AG08396 (cell line): ENCODE measurements at regions not wholly inside any gene's neighbourhood (a gene's known extent, or its start where the extent isn't known, plus 50 kb on each side); places are given as distances from the start of the nearest gene placed in this dataset.
"Not testable (repeated sequence)": the region's sequence is repeated elsewhere in the genome, so short reads cannot be mapped to it uniquely, and the experiment has no call there.

Source experiments
- DNase-seq: peaks from one replicate; pipeline ENCODE4 v3.0.0; 2012; ENCODE audit warnings: low spot score, mixed read lengths

DNA sequence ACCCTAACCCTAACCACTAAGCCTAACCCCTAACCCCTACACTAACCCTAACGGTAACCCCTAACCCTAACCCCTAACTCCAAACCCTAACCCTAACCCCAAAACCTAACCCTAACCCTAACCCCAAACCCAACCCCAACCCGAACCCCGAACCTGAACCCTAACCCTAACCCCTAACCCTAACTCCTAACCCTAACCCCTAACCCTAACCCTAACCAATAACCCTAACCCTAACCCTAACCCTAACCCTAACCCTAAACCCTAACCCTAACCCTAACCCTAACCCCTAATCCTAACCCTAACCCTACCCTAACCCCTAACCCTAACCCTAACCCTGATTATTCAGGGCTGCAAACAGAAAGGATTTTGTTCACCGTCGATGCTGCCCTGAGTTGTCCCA is 144.6 kb upstream of the DUSP22 start:
- not testable (repeated sequence) for DNase-seq

DNA sequence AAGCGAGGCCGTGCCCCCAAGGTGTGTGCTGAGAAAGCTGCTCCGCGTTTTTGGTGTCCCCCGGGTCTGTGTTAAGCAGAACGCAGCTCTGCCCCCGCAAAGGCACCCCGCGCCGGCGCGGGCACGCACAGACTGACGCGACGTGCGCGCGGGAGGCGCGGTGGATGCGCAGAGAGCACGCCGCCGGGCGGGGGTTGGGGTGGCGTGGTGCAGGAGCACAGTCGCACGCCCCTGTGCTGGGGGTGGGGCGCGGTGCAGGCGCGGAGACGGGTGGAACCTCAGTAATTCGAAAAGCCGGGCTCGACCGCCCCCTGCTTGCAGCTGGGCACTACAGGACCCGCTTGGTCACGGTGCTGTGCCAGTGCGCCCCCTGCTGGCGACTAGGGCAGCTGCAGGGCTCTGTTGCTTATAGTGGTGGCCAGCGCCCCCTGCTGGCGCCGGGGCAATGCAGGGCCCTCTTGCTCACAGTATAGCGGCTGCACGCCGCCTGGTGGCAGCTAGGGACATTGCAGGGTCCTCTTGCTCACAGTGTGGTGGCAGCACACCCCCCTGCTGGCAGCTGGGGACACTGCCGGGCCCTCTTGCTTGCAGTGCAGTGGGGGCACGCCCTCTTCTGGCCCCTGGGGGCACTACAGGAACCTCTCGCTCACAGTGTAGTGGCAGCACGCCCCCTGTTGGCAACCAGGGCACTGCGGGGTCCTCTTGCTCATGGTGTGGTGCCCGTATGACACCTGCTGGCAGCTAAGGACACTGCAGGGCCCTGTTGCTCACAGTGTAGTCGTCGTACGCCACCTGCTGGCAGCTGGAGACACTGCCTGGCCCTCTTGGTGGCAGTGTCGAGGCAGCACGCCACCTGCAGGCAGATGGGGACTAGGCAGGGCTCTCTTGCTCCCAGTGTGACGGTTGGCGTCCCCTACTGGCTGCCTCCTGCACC is 144.0 kb upstream of the DUSP22 start:
- not testable (repeated sequence) for DNase-seq

DNA sequence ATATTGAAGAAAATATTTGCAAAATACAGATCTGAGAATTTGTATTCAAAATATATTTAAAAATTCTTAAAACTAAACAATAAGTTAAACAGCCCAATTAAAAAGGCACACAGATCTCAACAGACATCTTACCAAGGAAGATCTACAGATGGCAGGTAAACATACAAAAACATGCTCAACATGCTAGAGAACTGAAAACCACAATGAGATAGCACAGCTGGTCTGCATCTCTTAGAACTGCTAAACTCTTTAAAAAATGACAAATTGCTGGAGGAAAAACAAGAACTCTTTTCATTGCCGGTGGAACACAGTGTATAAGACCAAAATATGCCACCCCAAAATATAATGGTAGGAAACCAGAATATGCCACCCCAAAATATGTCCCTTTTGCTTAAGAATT is 142.1 kb upstream of the DUSP22 start:
- not testable (repeated sequence) for DNase-seq

DNA sequence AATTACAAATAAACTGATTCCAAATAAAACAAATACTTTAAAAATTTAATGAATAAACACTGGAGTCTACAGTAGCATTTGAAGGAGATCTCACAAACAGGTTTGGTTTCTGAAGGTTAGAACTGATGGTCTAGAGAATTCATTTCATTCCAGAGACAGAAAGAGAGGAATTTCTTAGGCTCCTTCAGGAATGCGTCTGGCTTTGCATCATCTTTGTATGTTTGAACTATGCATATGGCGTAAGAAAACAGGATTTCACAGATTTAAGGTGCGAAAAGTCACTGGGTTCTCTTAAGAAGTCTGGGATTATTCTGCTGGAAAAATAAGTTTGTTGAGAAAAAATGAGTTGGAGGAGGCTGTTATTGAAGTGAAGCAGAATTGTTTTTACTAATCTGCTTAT is 139.9 kb upstream of the DUSP22 start:
- not testable (repeated sequence) for DNase-seq

DNA sequence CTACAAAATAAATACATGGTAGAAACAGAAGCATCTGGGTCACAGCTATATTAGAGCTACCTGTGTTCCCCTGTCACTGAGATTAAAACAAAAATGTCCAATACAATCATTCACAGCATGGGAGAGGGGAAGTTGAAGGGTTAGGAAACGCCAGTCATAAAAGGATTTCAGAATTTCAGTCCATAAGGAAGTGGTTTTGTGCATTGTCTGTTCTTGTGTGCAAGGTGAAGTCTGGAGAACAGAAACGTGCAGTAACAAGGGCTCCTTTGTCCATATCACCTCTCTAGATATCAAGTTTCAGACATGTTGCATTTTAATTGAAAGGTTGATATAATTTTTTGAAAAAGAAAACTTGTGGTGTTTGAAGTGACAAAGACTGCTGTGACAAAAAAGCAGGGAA is 139.3 kb upstream of the DUSP22 start:
- not testable (repeated sequence) for DNase-seq

DNA sequence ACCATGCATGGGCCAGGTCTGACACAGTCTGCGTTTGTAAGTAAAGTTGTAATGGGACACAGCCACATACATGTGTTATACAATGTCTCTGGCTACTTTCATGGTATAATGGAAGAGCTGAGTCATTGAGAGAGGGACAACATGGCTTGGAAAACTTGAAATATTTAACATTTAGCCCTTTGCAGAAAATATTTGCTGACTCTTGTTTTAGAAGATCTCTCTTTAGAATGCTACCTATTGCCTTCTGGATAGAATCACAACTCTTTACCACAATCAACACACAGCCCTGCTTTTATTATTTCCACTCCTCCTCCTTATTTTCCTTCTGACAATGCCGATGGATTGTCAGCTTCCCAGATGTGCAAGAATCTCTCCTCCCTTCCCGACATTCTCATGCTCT is 138.4 kb upstream of the DUSP22 start:
- DNase-seq, result not testable (repeated sequence)

DNA sequence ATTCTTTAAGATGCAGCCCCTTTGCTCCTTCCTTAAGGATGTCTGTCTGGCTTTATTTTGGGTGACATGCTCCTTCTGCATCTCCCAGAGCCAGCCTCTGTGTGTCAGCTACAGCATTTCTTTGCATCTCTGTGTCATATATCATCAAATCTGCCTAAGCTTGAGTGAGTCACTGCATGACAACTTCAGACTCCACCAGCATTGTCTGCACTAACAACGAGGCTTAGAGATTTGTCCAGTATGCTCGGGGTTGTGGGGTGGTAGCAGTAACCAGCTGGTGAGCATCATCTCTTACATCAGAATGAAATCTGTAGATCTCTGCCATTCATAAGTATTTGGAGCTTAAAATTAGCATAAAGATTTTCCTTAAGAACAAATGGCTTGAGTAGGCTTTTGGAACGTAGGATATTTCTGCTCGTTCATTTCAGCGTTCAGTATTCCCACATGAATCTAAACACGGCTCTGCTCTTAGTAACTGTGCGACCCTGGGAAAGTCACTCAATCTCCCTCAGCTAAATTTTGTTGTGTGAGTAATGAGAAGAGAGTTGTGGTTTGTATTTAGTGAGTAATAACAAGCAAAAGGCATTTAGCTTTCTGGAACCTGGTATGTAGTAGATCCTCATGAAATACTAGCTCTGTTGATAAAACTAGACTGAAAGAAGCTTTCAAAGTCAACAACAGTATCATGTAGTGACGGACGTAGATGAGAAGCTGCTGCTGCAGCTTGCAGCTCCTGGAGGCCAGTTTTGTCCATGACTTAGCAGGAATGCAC is 137.8 kb upstream of the DUSP22 start:
- DNase-seq, result peak; percentile 53

DNA sequence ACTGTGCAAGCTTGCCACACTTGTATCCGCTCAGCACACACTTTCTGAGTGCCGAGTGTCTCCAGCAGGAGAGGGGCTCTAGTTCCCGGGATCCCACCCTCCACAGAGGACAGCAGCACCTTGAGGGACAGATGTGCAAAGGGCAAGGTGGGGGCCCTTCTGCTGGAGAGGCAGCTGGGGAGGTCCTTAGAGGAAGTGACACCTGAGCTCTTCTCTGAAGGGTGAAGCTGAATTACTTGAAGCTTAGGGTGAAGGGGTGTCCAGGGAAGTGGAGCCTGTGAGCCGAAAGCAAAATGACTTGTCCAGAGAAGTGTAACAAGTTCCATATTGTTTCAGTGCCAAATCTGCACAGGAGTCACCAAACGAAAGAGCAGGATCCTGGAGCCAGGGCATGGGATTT is 136.3 kb upstream of the DUSP22 start:
- no peak for DNase-seq

DNA sequence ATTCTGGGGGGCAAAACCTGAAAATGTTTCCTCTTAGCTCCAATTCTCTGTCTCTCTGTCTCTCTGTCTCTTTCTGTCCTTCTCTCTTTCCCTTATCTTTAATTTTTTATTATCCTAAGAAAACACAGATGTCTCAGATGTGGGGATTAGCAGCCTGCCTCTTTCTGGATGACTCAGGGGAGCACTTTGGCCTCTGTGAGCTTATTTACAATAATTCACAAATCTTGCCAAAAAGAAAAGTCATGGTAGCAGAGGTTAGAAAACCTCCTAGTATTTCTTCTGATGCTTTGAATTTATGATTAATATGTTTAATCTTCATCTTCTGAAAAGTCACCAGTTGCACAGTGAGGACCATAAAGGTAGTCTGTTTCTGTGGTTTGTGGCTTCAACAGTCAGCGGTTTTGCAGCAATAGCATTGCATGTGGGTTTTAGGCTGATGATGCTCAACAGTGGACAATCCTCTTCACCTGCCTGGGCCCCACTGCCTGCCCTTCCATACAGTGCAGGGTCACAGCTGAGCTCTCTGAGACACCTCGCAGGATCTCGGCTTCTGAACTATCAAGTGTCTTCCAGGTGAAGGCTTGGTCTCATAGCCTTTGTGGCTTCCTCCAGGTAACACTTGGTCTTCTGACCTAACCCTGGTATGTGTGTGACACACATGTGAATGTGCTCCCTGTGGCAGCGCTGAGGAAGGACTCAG is 135.7 kb upstream of the DUSP22 start:
- not testable (repeated sequence) for DNase-seq

DNA sequence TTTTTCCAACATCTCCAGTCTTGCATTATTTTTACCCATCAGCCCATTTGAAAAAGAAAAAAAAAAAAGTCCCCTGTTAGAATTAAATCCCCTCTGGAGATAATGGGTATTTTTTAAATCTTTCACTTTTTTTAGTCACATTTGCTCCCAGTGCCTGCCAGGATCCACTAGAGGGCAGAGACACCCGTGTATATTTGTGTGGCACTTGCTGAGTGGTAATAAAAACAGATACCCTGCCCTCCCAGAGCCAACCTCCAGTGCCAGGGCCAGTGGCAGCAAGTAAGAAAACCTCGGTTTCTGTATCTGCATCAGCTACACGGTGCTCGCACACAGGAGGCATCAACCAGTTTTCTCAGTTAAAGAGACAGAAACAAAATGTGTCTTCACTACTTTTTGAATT is 135.1 kb upstream of the DUSP22 start:
- DNase-seq, result not testable (repeated sequence)

DNA sequence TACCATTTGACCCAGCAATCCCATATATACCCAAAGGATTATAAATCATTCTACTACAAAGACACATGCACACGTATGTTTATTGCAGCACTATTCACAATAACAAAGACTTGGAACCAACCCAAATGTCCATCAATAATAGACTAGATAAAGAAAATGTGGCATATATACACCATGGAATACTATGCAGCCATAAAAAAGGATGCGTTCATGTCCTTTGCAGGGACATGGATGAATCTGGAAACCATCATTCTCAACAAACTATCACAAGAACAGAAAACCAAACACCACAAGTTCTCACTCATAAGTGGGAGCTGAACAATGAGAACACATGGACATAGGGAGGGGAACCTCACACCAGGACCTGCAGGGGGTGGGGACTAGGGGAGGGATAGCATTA is 130.6 kb upstream of the DUSP22 start:
- not testable (repeated sequence) for DNase-seq

DNA sequence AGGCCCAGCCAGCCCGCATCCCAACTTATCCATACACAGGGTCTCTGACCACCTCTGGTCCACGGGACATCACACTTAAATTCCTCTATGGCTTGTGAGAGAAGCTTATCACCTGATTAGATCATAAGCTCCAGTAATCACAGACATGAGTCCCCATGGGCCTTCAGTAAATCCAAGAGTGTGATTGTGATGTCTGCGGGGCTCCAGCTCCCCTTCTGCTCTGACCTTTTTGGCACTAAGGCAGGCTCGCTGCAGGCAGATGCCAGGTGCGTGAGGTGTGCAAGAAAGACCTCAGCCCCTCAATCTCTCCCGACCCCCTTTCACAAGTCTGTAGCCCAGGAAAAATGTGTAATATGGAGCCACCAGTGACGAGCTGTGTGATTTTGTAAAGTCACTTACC is 127.6 kb upstream of the DUSP22 start:
- no peak for DNase-seq

DNA sequence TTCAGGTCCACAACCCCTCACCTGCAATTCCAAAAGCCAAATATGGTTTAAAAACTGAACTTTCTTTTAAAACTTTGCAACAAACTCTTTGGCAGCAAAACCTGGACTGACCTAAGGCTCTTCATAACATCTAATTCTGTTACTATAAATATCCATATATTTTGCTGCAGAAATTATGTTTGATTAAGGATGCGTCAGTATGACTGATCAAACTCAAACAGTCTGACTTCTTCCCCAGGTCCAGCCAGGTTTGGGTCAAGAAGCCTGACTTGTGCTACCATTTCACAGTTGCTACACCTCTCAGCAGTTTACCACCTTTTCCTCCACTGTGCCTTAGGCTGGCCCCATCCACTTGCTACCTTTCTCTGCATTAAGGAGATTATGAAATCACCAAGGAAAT is 127.0 kb upstream of the DUSP22 start:
- DNase-seq, result no peak

DNA sequence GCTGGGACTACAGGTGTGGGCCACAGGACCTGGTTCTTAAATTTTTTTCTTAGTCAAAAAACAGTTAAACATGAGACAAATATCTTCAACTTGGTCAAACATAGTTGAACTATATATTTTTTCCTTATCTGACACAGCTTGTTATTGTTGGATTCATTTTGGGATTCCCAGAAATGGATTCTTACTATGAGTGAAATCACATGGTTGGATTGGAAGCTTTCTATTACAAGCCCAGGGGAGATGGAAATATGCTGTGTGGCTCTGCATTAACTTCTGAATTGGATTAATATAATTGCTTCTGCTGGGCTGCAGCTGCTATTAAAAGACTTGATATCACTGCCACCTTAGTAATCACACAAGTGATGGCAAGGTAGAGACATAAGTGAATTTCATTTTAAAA is 126.4 kb upstream of the DUSP22 start:
- DNase-seq, result no peak

DNA sequence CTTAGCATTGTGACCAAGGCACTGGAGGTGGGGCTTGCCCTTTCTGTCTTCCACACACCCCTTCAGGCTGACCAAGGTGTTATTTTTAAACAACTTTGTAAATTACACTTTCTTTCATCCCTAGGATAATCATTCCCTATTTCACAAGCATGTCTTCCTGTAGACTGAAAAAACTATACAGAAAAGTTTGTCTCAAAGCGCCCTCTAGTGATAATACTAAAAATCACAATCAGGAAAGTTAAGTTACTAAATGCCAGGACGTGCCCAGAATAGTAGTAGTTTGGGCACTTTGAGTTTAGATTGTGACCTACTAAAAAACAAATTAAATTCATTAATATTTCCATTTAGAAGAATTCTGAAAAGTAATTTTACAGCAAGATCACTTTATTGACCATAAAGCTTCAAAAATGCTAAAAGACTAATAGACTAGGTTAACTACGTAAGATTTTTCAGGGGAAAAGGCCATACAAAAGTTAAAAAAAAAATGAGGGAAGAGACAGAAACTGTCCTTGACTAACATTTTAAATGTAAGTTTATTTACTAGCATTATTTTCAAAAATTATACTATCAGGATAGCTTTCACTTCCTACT is 123.3 kb upstream of the DUSP22 start:
- peak; percentile 62 for DNase-seq

DNA sequence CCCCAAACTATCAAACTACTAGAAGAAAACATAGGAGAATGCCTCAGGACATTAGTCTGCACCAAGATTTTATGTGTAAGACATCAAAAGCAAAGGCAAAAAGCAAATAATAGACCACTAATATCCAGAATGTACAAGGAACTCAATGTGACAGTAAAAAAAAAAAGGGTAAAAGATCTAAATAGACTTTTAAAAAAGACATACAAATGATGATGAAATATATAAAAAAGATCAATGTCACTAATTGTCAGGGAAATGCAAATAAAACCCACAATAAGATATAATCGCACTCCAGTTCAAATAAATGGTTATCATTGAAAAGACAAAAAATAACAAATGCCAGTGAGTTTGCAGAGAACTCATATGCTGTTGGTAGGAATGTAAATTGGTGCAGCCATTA is 118.3 kb upstream of the DUSP22 start:
- DNase-seq, result no peak

DNA sequence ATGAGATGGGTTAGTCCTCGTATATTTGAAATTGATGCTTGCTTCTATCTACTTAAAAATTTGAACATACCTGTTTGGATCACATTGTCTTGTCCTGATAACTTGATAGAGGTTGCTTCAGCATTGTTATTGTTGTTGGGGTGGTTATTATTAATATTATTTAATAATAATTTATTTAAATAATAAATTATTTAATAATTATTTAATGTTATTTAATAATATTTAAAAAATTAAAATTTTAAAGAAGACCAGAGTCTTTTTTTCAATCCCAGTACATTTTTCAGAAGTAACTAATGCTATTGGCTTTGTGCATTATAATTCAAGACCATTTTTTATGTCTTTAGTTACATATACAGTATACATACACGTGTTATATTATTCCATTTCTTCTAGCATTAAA is 116.6 kb upstream of the DUSP22 start:
- DNase-seq, result no peak

DNA sequence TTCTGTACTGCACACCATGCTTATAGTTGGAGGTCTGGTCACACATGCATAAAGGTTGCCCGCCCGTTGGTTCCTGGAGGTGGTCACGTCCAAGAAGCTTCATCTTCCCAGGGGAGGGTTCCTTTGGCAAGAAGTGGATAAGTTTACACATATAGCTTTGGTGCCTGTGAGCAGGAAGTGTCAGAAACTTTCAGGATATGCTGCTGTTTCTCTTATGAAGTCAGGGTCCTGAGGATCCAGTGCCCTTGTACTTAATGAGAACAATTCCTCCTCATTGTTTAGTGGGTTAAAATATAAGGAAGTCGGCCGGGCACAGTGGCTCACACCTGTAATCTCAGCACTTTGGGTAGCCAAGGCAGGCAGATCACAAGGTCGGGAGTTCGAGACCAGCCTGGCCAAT is 115.5 kb upstream of the DUSP22 start:
- DNase-seq, result no peak

DNA sequence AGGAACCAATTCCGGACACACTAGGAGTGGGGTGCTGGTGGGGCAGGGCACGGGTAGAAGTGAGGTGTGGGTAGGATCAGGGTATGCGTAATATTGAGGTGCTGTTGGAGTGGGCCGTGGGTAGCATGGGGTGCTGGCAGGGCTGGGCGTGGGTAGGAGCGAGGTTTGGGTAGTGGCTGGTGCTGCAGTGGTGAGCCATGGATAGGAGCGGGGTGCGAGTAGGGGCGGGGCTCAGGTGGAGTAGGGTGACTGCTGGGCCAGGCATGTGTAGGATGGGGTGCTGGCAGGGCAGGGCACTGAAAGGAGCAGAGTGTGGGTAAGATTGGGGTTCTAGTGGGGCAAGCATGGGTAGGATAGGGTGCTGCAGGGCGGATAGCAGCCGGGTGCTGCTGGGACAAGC is 114.2 kb upstream of the DUSP22 start:
- no peak for DNase-seq

DNA sequence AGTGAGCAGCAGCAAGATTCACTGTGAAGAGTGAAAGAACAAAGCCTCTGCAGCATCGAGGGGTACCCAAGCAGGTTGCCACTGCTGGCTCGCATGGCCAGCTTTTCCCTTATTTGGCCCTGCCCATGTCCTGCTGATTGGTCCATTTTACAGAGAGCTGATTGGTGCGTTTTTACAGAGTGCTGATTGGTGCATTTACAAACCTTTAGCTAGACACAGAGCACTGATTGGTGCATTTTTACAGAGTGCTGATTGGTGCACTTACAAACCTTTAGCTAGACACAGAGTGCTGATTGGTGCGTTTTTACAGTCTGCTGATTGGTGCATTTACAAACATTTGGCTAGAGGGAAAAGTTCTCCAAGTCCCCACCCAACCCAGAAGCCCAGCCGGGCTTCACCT is 113.4 kb upstream of the DUSP22 start:
- DNase-seq, result not testable (repeated sequence)

DNA sequence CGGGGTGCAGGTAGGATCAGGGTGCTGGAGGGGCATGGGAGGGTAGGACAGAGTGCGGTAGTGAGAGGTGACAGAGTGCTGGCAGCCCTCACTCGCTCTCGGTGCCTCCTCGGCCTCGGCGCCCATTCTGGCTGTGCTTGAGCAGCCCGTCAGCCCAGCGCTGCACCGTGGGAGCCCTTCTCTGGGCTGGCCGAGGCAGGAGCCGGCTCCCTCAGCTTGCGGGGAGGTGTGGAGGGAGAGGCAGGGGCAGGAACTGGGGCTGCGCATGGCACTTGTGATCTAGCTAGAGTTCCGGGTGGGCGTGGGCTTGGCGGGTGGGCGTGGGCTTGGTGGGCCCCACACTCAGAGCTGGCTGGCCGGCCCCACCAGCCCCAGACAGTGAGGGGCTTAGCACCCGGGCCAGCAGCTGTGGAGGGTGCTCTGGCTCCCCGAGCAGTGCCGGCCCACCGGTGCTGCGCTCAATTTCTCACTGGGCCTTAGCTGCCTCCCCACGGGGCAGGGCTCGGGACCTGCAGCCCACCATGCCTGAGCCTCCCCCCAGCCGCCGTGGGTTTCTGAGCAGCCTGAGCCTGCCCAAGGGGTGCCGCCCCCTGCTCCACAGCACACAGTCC is 112.8 kb upstream of the DUSP22 start:
- no peak for DNase-seq
